Gastroesophageal sphincter (tissue), 3 donors: ENCODE measurements at regions not wholly inside any gene's neighbourhood (a gene's known extent, or its start where the extent isn't known, plus 50 kb on each side); places are given as distances from the start of the nearest gene placed in this dataset.

Source experiments
- CTCF ChIP-seq, 4 experiments: fragments of 200-600 bp in 2 of 4; fragments of 450-650 bp in 2 of 4; sonication (generic) in 1 of 4; IDR thresholded peaks; one replicate each; pipeline ENCODE4 v1.5.1; 2017 to 2019; ENCODE audit warnings: antibody characterized with exemption in 4 of 4, mild to moderate bottlenecking in 2 of 4, moderate library complexity in 2 of 4
- POLR2A ChIP-seq, 2 donors: fragments of 450-650 bp; IDR thresholded peaks; one replicate each; pipeline ENCODE4 v1.6.1; 2017; ENCODE audit warnings: antibody characterized with exemption in 2 of 2, mild to moderate bottlenecking in 2 of 2, moderate library complexity in 1 of 2
- POLR2AphosphoS5 ChIP-seq: sonication (generic); formaldehyde crosslinking; IDR thresholded peaks from one replicate; pipeline ENCODE4 v1.6.1; 2017; ENCODE audit warnings: antibody characterized with exemption

GRCh38 chr2:239691720-239692119 lies 290.9 kb upstream of the HDAC4 start:
- TF ChIP-seq POLR2AphosphoS5 (no peak), CTCF (IDR thresholded peaks at IDR 0.05) (no peak), POLR2A (IDR thresholded peaks at IDR 0.05) (no peak)
